ENCODE measurements at regions not wholly inside any gene's neighbourhood (a gene's known extent, or its start where the extent isn't known, plus 50 kb on each side); places are given as distances from the start of the nearest gene placed in this dataset.

- Histone ChIP-seq H3K36me3 (ENCODE audit: control insufficient read depth in 4 of 4, insufficient read depth in 4 of 4, low read length in 3 of 4) (no peaks in the 10 kb centered on the region), H3K27me3 (replicated peaks in 2 of 5; ENCODE audit: control insufficient read depth in 4 of 5, insufficient read depth in 5 of 5, low read length in 4 of 5) (no peaks in the 10 kb centered on the region), H3K9me3 (ENCODE audit: control extremely low read depth in 1 of 5, control insufficient read depth in 4 of 5, insufficient read depth in 2 of 5, low read depth in 1 of 5, low read length in 4 of 5) (peaks cover 3 to 15% (median 5%) of the 10 kb centered on the region in 5 experiments), H3K4me3 (ENCODE audit: control insufficient read depth in 1 of 7, extremely low read depth in 1 of 7, insufficient read depth in 4 of 7, low read depth in 2 of 7, low read length in 6 of 7) (no peak overlapping the region), H3K27ac (ENCODE audit: insufficient read depth in 1 of 2, low read depth in 1 of 2, low read length in 2 of 2, poor library complexity in 1 of 2, severe bottlenecking in 2 of 2) (no peak overlapping the region), H3K4me1 (ENCODE audit: control extremely low read depth in 1 of 4, control insufficient read depth in 4 of 4, insufficient read depth in 4 of 4, low read length in 3 of 4) (no peaks in the 10 kb centered on the region)
- 97% methylated on average over 6 of the region's 9 CpGs for WGBS (ENCODE audit: insufficient coverage)
- POLR2A ChIA-PET, result no interaction called here
- DNase-seq, result no peak
- CTCF ChIA-PET, result no interaction called here
Measured at GRCh38 chr3:64293121-64293520, 67.9 kb upstream of the PRICKLE2 start.

GRCh38 chr3:64291956-64292355, 66.7 kb upstream of the PRICKLE2 start:
- H3K27me3 ChIP-seq (replicated peaks in 2 of 5; ENCODE audit: control insufficient read depth in 4 of 5, insufficient read depth in 5 of 5, low read length in 4 of 5), result no peaks in the 10 kb centered on the region
- H3K4me1 ChIP-seq (ENCODE audit: control extremely low read depth in 1 of 4, control insufficient read depth in 4 of 4, insufficient read depth in 4 of 4, low read length in 3 of 4), result no peaks in the 10 kb centered on the region
- CTCF ChIA-PET, result no interaction called here
- no peaks in the 10 kb centered on the region for H3K36me3 ChIP-seq (ENCODE audit: control insufficient read depth in 4 of 4, insufficient read depth in 4 of 4, low read length in 3 of 4)
- POLR2A ChIA-PET, result no interaction called here
- no peak overlapping the region for H3K4me3 ChIP-seq (ENCODE audit: control insufficient read depth in 1 of 7, extremely low read depth in 1 of 7, insufficient read depth in 4 of 7, low read depth in 2 of 7, low read length in 6 of 7)
- no peak overlapping the region for H3K27ac ChIP-seq (ENCODE audit: insufficient read depth in 1 of 2, low read depth in 1 of 2, low read length in 2 of 2, poor library complexity in 1 of 2, severe bottlenecking in 2 of 2)
- 81% methylated on average over 3 of the region's 4 CpGs for WGBS (ENCODE audit: insufficient coverage)
- H3K9me3 ChIP-seq (ENCODE audit: control extremely low read depth in 1 of 5, control insufficient read depth in 4 of 5, insufficient read depth in 2 of 5, low read depth in 1 of 5, low read length in 4 of 5), result peaks cover 1 to 8% (median 3%) of the 10 kb centered on the region in 5 experiments
- no peak for DNase-seq

- ChIA-PET POLR2A (no interaction called here), CTCF (no interaction called here)
- Histone ChIP-seq H3K4me1 (ENCODE audit: control extremely low read depth in 1 of 4, control insufficient read depth in 4 of 4, insufficient read depth in 4 of 4, low read length in 3 of 4) (no peaks in the 10 kb centered on the region), H3K4me3 (ENCODE audit: control insufficient read depth in 1 of 7, extremely low read depth in 1 of 7, insufficient read depth in 4 of 7, low read depth in 2 of 7, low read length in 6 of 7) (no peak overlapping the region), H3K9me3 (ENCODE audit: control extremely low read depth in 1 of 5, control insufficient read depth in 4 of 5, insufficient read depth in 2 of 5, low read depth in 1 of 5, low read length in 4 of 5) (peaks cover under 1 to 5% (median 1%) of the 10 kb centered on the region in 5 experiments), H3K27ac (ENCODE audit: insufficient read depth in 1 of 2, low read depth in 1 of 2, low read length in 2 of 2, poor library complexity in 1 of 2, severe bottlenecking in 2 of 2) (no peak overlapping the region), H3K27me3 (replicated peaks in 2 of 5; ENCODE audit: control insufficient read depth in 4 of 5, insufficient read depth in 5 of 5, low read length in 4 of 5) (no peaks in the 10 kb centered on the region), H3K36me3 (ENCODE audit: control insufficient read depth in 4 of 4, insufficient read depth in 4 of 4, low read length in 3 of 4) (no peaks in the 10 kb centered on the region)
- WGBS (ENCODE audit: insufficient coverage), result 94% methylated on average over 3 of the region's 3 CpGs
- no peak for DNase-seq
Measured at GRCh38 chr3:64291345-64291744, 66.1 kb upstream of the PRICKLE2 start.

GRCh38 chr3:64290864-64291263, 65.6 kb upstream of the PRICKLE2 start:
- Histone ChIP-seq H3K27me3 (replicated peaks in 2 of 5; ENCODE audit: control insufficient read depth in 4 of 5, insufficient read depth in 5 of 5, low read length in 4 of 5) (no peaks in the 10 kb centered on the region), H3K9me3 (ENCODE audit: control extremely low read depth in 1 of 5, control insufficient read depth in 4 of 5, insufficient read depth in 2 of 5, low read depth in 1 of 5, low read length in 4 of 5) (peaks cover 0 to 3% (median 1%) of the 10 kb centered on the region in 5 experiments), H3K27ac (ENCODE audit: insufficient read depth in 1 of 2, low read depth in 1 of 2, low read length in 2 of 2, poor library complexity in 1 of 2, severe bottlenecking in 2 of 2) (no peak overlapping the region), H3K4me1 (ENCODE audit: control extremely low read depth in 1 of 4, control insufficient read depth in 4 of 4, insufficient read depth in 4 of 4, low read length in 3 of 4) (no peaks in the 10 kb centered on the region), H3K36me3 (ENCODE audit: control insufficient read depth in 4 of 4, insufficient read depth in 4 of 4, low read length in 3 of 4) (no peaks in the 10 kb centered on the region), H3K4me3 (ENCODE audit: control insufficient read depth in 1 of 7, extremely low read depth in 1 of 7, insufficient read depth in 4 of 7, low read depth in 2 of 7, low read length in 6 of 7) (no peak overlapping the region)
- no peak for DNase-seq
- POLR2A ChIA-PET, result no interaction called here
- WGBS (ENCODE audit: insufficient coverage), result 98% methylated on average over 4 of the region's 5 CpGs
- CTCF ChIA-PET, result no interaction called here

- no peak for DNase-seq
- Histone ChIP-seq H3K9me3 (ENCODE audit: control extremely low read depth in 1 of 5, control insufficient read depth in 4 of 5, insufficient read depth in 2 of 5, low read depth in 1 of 5, low read length in 4 of 5) (no peaks in the 10 kb centered on the region), H3K27ac (ENCODE audit: insufficient read depth in 1 of 2, low read depth in 1 of 2, low read length in 2 of 2, poor library complexity in 1 of 2, severe bottlenecking in 2 of 2) (no peak overlapping the region), H3K27me3 (replicated peaks in 2 of 5; ENCODE audit: control insufficient read depth in 4 of 5, insufficient read depth in 5 of 5, low read length in 4 of 5) (no peaks in the 10 kb centered on the region), H3K36me3 (ENCODE audit: control insufficient read depth in 4 of 4, insufficient read depth in 4 of 4, low read length in 3 of 4) (no peaks in the 10 kb centered on the region), H3K4me1 (ENCODE audit: control extremely low read depth in 1 of 4, control insufficient read depth in 4 of 4, insufficient read depth in 4 of 4, low read length in 3 of 4) (no peaks in the 10 kb centered on the region), H3K4me3 (ENCODE audit: control insufficient read depth in 1 of 7, extremely low read depth in 1 of 7, insufficient read depth in 4 of 7, low read depth in 2 of 7, low read length in 6 of 7) (no peak overlapping the region)
- 50% methylated on average over 4 of the region's 5 CpGs for WGBS (ENCODE audit: insufficient coverage)
- ChIA-PET CTCF (no interaction called here), POLR2A (no interaction called here)
Measured at GRCh38 chr3:64290161-64290560, 64.9 kb upstream of the PRICKLE2 start.

GRCh38 chr3:64289622-64290021, 64.4 kb upstream of the PRICKLE2 start:
- Histone ChIP-seq H3K4me3 (ENCODE audit: control insufficient read depth in 1 of 7, extremely low read depth in 1 of 7, insufficient read depth in 4 of 7, low read depth in 2 of 7, low read length in 6 of 7) (no peak overlapping the region), H3K36me3 (ENCODE audit: control insufficient read depth in 4 of 4, insufficient read depth in 4 of 4, low read length in 3 of 4) (no peaks in the 10 kb centered on the region)
- POLR2A ChIA-PET, result no interaction called here

GRCh38 chr3:64278625-64279024, 53.4 kb upstream of the PRICKLE2 start:
- H3K27ac ChIP-seq (ENCODE audit: insufficient read depth in 1 of 2, low read depth in 1 of 2, low read length in 2 of 2, poor library complexity in 1 of 2, severe bottlenecking in 2 of 2), result no peak overlapping the region
- WGBS (ENCODE audit: insufficient coverage), result no CpG with 5 or more reads among the region's 5 CpGs
- no peaks in the 10 kb centered on the region for H3K36me3 ChIP-seq (ENCODE audit: control insufficient read depth in 4 of 4, insufficient read depth in 4 of 4, low read length in 3 of 4)
- no peaks in the 10 kb centered on the region for H3K27me3 ChIP-seq (replicated peaks in 2 of 5; ENCODE audit: control insufficient read depth in 4 of 5, insufficient read depth in 5 of 5, low read length in 4 of 5)
- no peaks in the 10 kb centered on the region for H3K9me3 ChIP-seq (ENCODE audit: control extremely low read depth in 1 of 5, control insufficient read depth in 4 of 5, insufficient read depth in 2 of 5, low read depth in 1 of 5, low read length in 4 of 5)
- DNase-seq, result no peak
- POLR2A ChIA-PET, result no interaction called here
- H3K4me3 ChIP-seq (ENCODE audit: control insufficient read depth in 1 of 7, extremely low read depth in 1 of 7, insufficient read depth in 4 of 7, low read depth in 2 of 7, low read length in 6 of 7), result no peak overlapping the region
- CTCF ChIA-PET, result no interaction called here
- H3K4me1 ChIP-seq (ENCODE audit: control extremely low read depth in 1 of 4, control insufficient read depth in 4 of 4, insufficient read depth in 4 of 4, low read length in 3 of 4), result no peaks in the 10 kb centered on the region

More at GRCh38 chr3:64289622-64290021, 64.4 kb upstream of the PRICKLE2 start:
- no peak for DNase-seq
- H3K9me3 ChIP-seq (ENCODE audit: control extremely low read depth in 1 of 5, control insufficient read depth in 4 of 5, insufficient read depth in 2 of 5, low read depth in 1 of 5, low read length in 4 of 5), result no peaks in the 10 kb centered on the region
- H3K4me1 ChIP-seq (ENCODE audit: control extremely low read depth in 1 of 4, control insufficient read depth in 4 of 4, insufficient read depth in 4 of 4, low read length in 3 of 4), result no peaks in the 10 kb centered on the region
- no peaks in the 10 kb centered on the region for H3K27me3 ChIP-seq (replicated peaks in 2 of 5; ENCODE audit: control insufficient read depth in 4 of 5, insufficient read depth in 5 of 5, low read length in 4 of 5)
- CTCF ChIA-PET, result no interaction called here
- no peak overlapping the region for H3K27ac ChIP-seq (ENCODE audit: insufficient read depth in 1 of 2, low read depth in 1 of 2, low read length in 2 of 2, poor library complexity in 1 of 2, severe bottlenecking in 2 of 2)
